Esophagus muscularis mucosa (tissue), 4 donors: ENCODE measurements at regions not wholly inside any gene's neighbourhood (a gene's known extent, or its start where the extent isn't known, plus 50 kb on each side); places are given as distances from the start of the nearest gene placed in this dataset.

ENCODE experiments used
- DNase-seq: peaks from one replicate; pipeline ENCODE4 v3.0.0-alpha.2; 2017; ENCODE audit errors: extremely low spot score
- H3K27ac ChIP-seq, 4 donors: fragments of 200-600 bp; sonication (generic); replicated peaks in 1 of 4; 1 replicate in 3 of 4; 2 replicates in 1 of 4; pipeline ENCODE4 v1.5.1; 2016 to 2019; ENCODE audit warnings: mild to moderate bottlenecking in 1 of 4
- H3K27me3 ChIP-seq, 4 donors: fragments of 200-600 bp; sonication (generic); one replicate each; pipeline versions ENCODE4 v1.5.1 to v1.6.0; 2016 to 2019
- H3K36me3 ChIP-seq, 4 donors: fragments of 200-600 bp; sonication (generic); one replicate each; pipeline ENCODE4 v1.5.1; 2016 to 2019
- H3K4me1 ChIP-seq, 4 donors: fragments of 200-600 bp; sonication (generic); one replicate each; pipeline ENCODE4 v1.5.1; 2016 to 2019
- H3K4me3 ChIP-seq, 4 donors: fragments of 200-600 bp; sonication (generic); 1 replicate in 2 of 4; 2 replicates in 2 of 4; pipeline ENCODE4 v1.5.1; 2016 to 2019; ENCODE audit warnings: mild to moderate bottlenecking in 4 of 4, moderate library complexity in 1 of 4
- H3K9me3 ChIP-seq, 4 donors: fragments of 200-600 bp; sonication (generic); 1 replicate in 3 of 4; 2 replicates in 1 of 4; pipeline ENCODE4 v1.5.1; 2016 to 2019
- CTCF ChIP-seq, 3 experiments: fragments of 200-600 bp in 2 of 3; fragments of 450-650 bp in 1 of 3; sonication (generic) in 2 of 3; IDR thresholded peaks; one replicate each; pipeline ENCODE4 v1.5.1; 2017 to 2019; ENCODE audit warnings: antibody characterized with exemption in 3 of 3, mild to moderate bottlenecking in 2 of 3, moderate library complexity in 1 of 3
- EP300 ChIP-seq: sonication (generic); formaldehyde crosslinking; IDR thresholded peaks from one replicate; pipeline ENCODE4 v1.6.1; 2017; ENCODE audit warnings: antibody characterized with exemption
- POLR2A ChIP-seq: fragments of 450-650 bp; IDR thresholded peaks from one replicate; pipeline ENCODE4 v1.6.1; 2017; ENCODE audit warnings: antibody characterized with exemption, moderate library complexity, mild to moderate bottlenecking, low read depth
- POLR2AphosphoS5 ChIP-seq, 2 donors: sonication (generic); formaldehyde crosslinking; IDR thresholded peaks; one replicate each; pipeline ENCODE4 v1.6.1; 2017; ENCODE audit warnings: antibody characterized with exemption in 2 of 2
- WGBS: methylation state at CpG from one replicate; pipeline ENCODE4 v1.1.5; 2018; 5-methylcytosine and 5-hydroxymethylcytosine counted together
- intact Hi-C: fragments of 100-400 bp; cut with DNase I; formaldehyde crosslinking; loops from one replicate; pipeline ENCODE4 v1.15.1; 2023

GRCh38 chr7:36032361-36032818 is 120.7 kb upstream of the EEPD1 start:
- Histone ChIP-seq H3K27ac (no peak overlapping the region), H3K9me3 (no peaks in the 10 kb centered on the region), H3K4me3 (no peak overlapping the region), H3K36me3 (no peaks in the 10 kb centered on the region), H3K4me1 (peaks cover 12 to 27% (median 18%) of the 10 kb centered on the region in 4 donors), H3K27me3 (no peaks in the 10 kb centered on the region)
- intact Hi-C loops = no loop called here
- no peak for DNase-seq
- WGBS = 45% methylated on average over 5 of the region's 5 CpGs
- TF ChIP-seq POLR2A (no peak), POLR2AphosphoS5 (IDR thresholded peaks at IDR 0.05) (no peak), CTCF (IDR thresholded peaks at IDR 0.05) (no peak), EP300 (no peak)

GRCh38 chr7:36034020-36034419 is 119.0 kb upstream of the EEPD1 start:
- H3K4me3 ChIP-seq = no peak overlapping the region
- H3K36me3 ChIP-seq = no peaks in the 10 kb centered on the region
- intact Hi-C loops = no loop called here
- TF ChIP-seq CTCF (IDR thresholded peaks at IDR 0.05) = no peak
- no peak for TF ChIP-seq EP300
- TF ChIP-seq POLR2A = no peak
- TF ChIP-seq POLR2AphosphoS5 (IDR thresholded peaks at IDR 0.05) = no peak
- DNase-seq = no peak
- WGBS = 75% methylated on average over 3 of the region's 4 CpGs
- H3K4me1 ChIP-seq = peaks cover 12 to 37% (median 24%) of the 10 kb centered on the region in 4 donors
- H3K27me3 ChIP-seq = no peaks in the 10 kb centered on the region
- H3K27ac ChIP-seq = no peak overlapping the region
- H3K9me3 ChIP-seq = no peaks in the 10 kb centered on the region

GRCh38 chr7:36035186-36035585 is 117.9 kb upstream of the EEPD1 start:
- peaks cover 12 to 37% (median 24%) of the 10 kb centered on the region in 4 donors for H3K4me1 ChIP-seq
- no peak overlapping the region for H3K4me3 ChIP-seq
- intact Hi-C loops = no loop called here
- no peaks in the 10 kb centered on the region for H3K9me3 ChIP-seq
- WGBS = 92% methylated on average over 7 of the region's 7 CpGs
- no peak for DNase-seq
- TF ChIP-seq EP300 = no peak
- no peak for TF ChIP-seq POLR2A
- no peak for TF ChIP-seq POLR2AphosphoS5 (IDR thresholded peaks at IDR 0.05)
- TF ChIP-seq CTCF (IDR thresholded peaks at IDR 0.05) = no peak
- H3K36me3 ChIP-seq = no peaks in the 10 kb centered on the region
- H3K27me3 ChIP-seq = no peaks in the 10 kb centered on the region
- H3K27ac ChIP-seq = no peak overlapping the region

- DNase-seq = no peak
- H3K4me3 ChIP-seq = no peak overlapping the region
- H3K27ac ChIP-seq = peak overlapping the region; percentile 10 to 56 (median 51)
- H3K4me1 ChIP-seq = peaks cover 12 to 37% (median 24%) of the 10 kb centered on the region in 4 donors
- no peak for TF ChIP-seq POLR2AphosphoS5 (IDR thresholded peaks at IDR 0.05)
- TF ChIP-seq EP300 = no peak
- TF ChIP-seq POLR2A = no peak
- TF ChIP-seq CTCF (IDR thresholded peaks at IDR 0.05) = no peak
- WGBS = 82% methylated on average over 4 of the region's 4 CpGs
- intact Hi-C loops = no loop called here
- H3K9me3 ChIP-seq = no peaks in the 10 kb centered on the region
- no peaks in the 10 kb centered on the region for H3K36me3 ChIP-seq
- H3K27me3 ChIP-seq = no peaks in the 10 kb centered on the region
These were observed 116.5 kb upstream of the EEPD1 start for GRCh38 chr7:36036590-36036989.

- WGBS = 38% methylated on average over 11 of the region's 11 CpGs
- TF ChIP-seq POLR2AphosphoS5 (IDR thresholded peaks at IDR 0.05) (peak; percentile 17 to 32), EP300 (no peak), CTCF (IDR thresholded peaks at IDR 0.05) (no peak)
- intact Hi-C loops = no loop called here
- peaks cover 12 to 36% (median 24%) of the 10 kb centered on the region in 4 donors for H3K4me1 ChIP-seq
- no peak for DNase-seq
- no peak overlapping the region for H3K4me3 ChIP-seq
- H3K36me3 ChIP-seq = no peaks in the 10 kb centered on the region
- H3K9me3 ChIP-seq = no peaks in the 10 kb centered on the region
- H3K27me3 ChIP-seq = no peaks in the 10 kb centered on the region
- H3K27ac ChIP-seq = peak overlapping the region; percentile 10 to 56 (median 51)
These were observed 115.9 kb upstream of the EEPD1 start for GRCh38 chr7:36037121-36037662.
